ENCODE measurements at regions not wholly inside any gene's neighbourhood (a gene's known extent, or its start where the extent isn't known, plus 50 kb on each side); places are given as distances from the start of the nearest gene placed in this dataset.

GRCh38 chr4:24640366-24640765, 56.0 kb upstream of the DHX15 start:
- TF ChIP-seq CTCF (IDR thresholded peaks at IDR 0.05) (peak in 1 of 5 experiments; percentile 25), POLR2A (IDR thresholded peaks at IDR 0.05) (no peak), EP300 (IDR thresholded peaks at IDR 0.05; ENCODE audit: low read depth) (no peak)

Measured in transverse colon (tissue), 3 donors.